ENCODE measurements at regions not wholly inside any gene's neighbourhood (a gene's known extent, or its start where the extent isn't known, plus 50 kb on each side); places are given as distances from the start of the nearest gene placed in this dataset.

GRCh38 chrX:116378961-116379360 lies 57.4 kb upstream of the SLC6A14 start:
- no peaks in the 10 kb centered on the region for H4K20me1 ChIP-seq (ENCODE audit: control insufficient read depth, extremely low read depth, insufficient read depth, low read length)
- no peak overlapping the region for H3K27ac ChIP-seq (ENCODE audit: insufficient read depth, low read length)
- no peaks in the 10 kb centered on the region for H3K4me1 ChIP-seq (ENCODE audit: control insufficient read depth, extremely low read depth, insufficient read depth, low read length)
- H3K4me3 ChIP-seq (replicated peaks in 1 of 4; ENCODE audit: control extremely low read depth in 1 of 4, insufficient read depth in 1 of 4, low read depth in 3 of 4, low read length in 4 of 4), result no peak overlapping the region
- no peaks in the 10 kb centered on the region for H3K27me3 ChIP-seq (ENCODE audit: control insufficient read depth, insufficient read depth, low read length)
- no peak overlapping the region for H3K9ac ChIP-seq (ENCODE audit: insufficient read depth, low read length)
- no peaks in the 10 kb centered on the region for H3K79me2 ChIP-seq (ENCODE audit: control insufficient read depth, insufficient read depth, low read length)
- no peak overlapping the region for H3K4me2 ChIP-seq (ENCODE audit: extremely low read depth, insufficient read depth, low read length)
- H3K36me3 ChIP-seq (ENCODE audit: control insufficient read depth, insufficient read depth, low read length), result no peaks in the 10 kb centered on the region
- no peaks in the 10 kb centered on the region for H3K9me3 ChIP-seq (ENCODE audit: control insufficient read depth, insufficient read depth, low read depth, low read length)
- no peak for TF ChIP-seq EZH2 (IDR thresholded peaks at IDR 0.05; ENCODE audit: low read length, missing control alignments)
- no peak for TF ChIP-seq CTCF (conservative IDR thresholded peaks at IDR 0.05 in 1 of 2, IDR thresholded peaks at IDR 0.05 in 1 of 2; ENCODE audit: low read depth in 1 of 2, low read length in 2 of 2)
- DNase-seq (ENCODE audit: low read depth in 2 of 2), result no peak
- no peak overlapping the region for H2AFZ ChIP-seq (ENCODE audit: low read length)

- TF ChIP-seq EZH2 (IDR thresholded peaks at IDR 0.05; ENCODE audit: low read length, missing control alignments), result no peak
- TF ChIP-seq CTCF (conservative IDR thresholded peaks at IDR 0.05 in 1 of 2, IDR thresholded peaks at IDR 0.05 in 1 of 2; ENCODE audit: low read depth in 1 of 2, low read length in 2 of 2), result no peak
- Histone ChIP-seq H3K36me3 (ENCODE audit: control insufficient read depth, insufficient read depth, low read length) (no peaks in the 10 kb centered on the region), H3K4me1 (ENCODE audit: control insufficient read depth, extremely low read depth, insufficient read depth, low read length) (no peaks in the 10 kb centered on the region), H3K27me3 (ENCODE audit: control insufficient read depth, insufficient read depth, low read length) (no peaks in the 10 kb centered on the region), H3K9me3 (ENCODE audit: control insufficient read depth, insufficient read depth, low read depth, low read length) (no peaks in the 10 kb centered on the region), H3K4me2 (ENCODE audit: extremely low read depth, insufficient read depth, low read length) (no peak overlapping the region), H3K79me2 (ENCODE audit: control insufficient read depth, insufficient read depth, low read length) (no peaks in the 10 kb centered on the region), H2AFZ (ENCODE audit: low read length) (no peak overlapping the region), H4K20me1 (ENCODE audit: control insufficient read depth, extremely low read depth, insufficient read depth, low read length) (no peaks in the 10 kb centered on the region), H3K4me3 (replicated peaks in 1 of 4; ENCODE audit: control extremely low read depth in 1 of 4, insufficient read depth in 1 of 4, low read depth in 3 of 4, low read length in 4 of 4) (no peak overlapping the region), H3K27ac (ENCODE audit: insufficient read depth, low read length) (no peak overlapping the region), H3K9ac (ENCODE audit: insufficient read depth, low read length) (no peak overlapping the region)
- peak; percentile 2 to 85 for DNase-seq (ENCODE audit: low read depth in 2 of 2)
Observed at GRCh38 chrX:116379854-116380253, 56.6 kb upstream of the SLC6A14 start.

- Histone ChIP-seq H3K9me3 (ENCODE audit: control insufficient read depth, insufficient read depth, low read depth, low read length) (no peaks in the 10 kb centered on the region), H3K4me1 (ENCODE audit: control insufficient read depth, extremely low read depth, insufficient read depth, low read length) (no peaks in the 10 kb centered on the region), H3K36me3 (ENCODE audit: control insufficient read depth, insufficient read depth, low read length) (no peaks in the 10 kb centered on the region), H3K27me3 (ENCODE audit: control insufficient read depth, insufficient read depth, low read length) (no peaks in the 10 kb centered on the region), H3K27ac (ENCODE audit: insufficient read depth, low read length) (no peak overlapping the region), H2AFZ (ENCODE audit: low read length) (no peak overlapping the region), H3K4me2 (ENCODE audit: extremely low read depth, insufficient read depth, low read length) (no peak overlapping the region), H3K9ac (ENCODE audit: insufficient read depth, low read length) (no peak overlapping the region), H4K20me1 (ENCODE audit: control insufficient read depth, extremely low read depth, insufficient read depth, low read length) (no peaks in the 10 kb centered on the region), H3K79me2 (ENCODE audit: control insufficient read depth, insufficient read depth, low read length) (no peaks in the 10 kb centered on the region), H3K4me3 (replicated peaks in 1 of 4; ENCODE audit: control extremely low read depth in 1 of 4, insufficient read depth in 1 of 4, low read depth in 3 of 4, low read length in 4 of 4) (no peak overlapping the region)
- TF ChIP-seq CTCF (conservative IDR thresholded peaks at IDR 0.05 in 1 of 2, IDR thresholded peaks at IDR 0.05 in 1 of 2; ENCODE audit: low read depth in 1 of 2, low read length in 2 of 2) (no peak), EZH2 (IDR thresholded peaks at IDR 0.05; ENCODE audit: low read length, missing control alignments) (no peak)
- DNase-seq (ENCODE audit: low read depth in 2 of 2), result peak in 1 of 2 donors; percentile 79
Observed at GRCh38 chrX:116384406-116384954, 51.9 kb upstream of the SLC6A14 start.
